Hematopoietic multipotent progenitor cell treated with erythropoietin and hydrocortisone succinate and interleukin-3 and kit ligand, for 4 days (in vitro differentiated cells): ENCODE measurements at regions not wholly inside any gene's neighbourhood (a gene's known extent, or its start where the extent isn't known, plus 50 kb on each side); places are given as distances from the start of the nearest gene placed in this dataset.
A peak's percentile ranks its signal among the peaks of the same experiment; 100 is the strongest.

Source experiments
- DNase-seq: peaks from one replicate; pipeline ENCODE4 v3.0.0-alpha.2; 2015

DNA sequence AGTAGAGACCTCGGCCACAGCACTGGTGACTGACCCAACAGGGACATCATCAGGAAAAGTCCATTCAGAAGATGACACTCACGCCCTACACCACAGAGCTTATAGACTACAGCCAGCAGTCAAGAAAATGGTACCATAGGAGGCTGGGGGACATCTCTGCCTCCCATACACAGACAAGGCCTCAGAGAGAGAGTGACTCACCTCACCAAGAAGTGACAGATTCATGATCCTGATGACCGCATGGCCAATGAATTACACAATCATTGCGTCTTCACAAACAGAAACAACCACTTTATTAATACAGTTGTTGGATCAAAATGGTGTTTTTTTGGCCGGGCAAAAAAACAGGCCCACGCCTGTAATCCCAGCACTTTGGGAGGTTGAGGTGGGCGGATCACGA lies 260.8 kb upstream of the TSHZ3 start:
- no peak for DNase-seq

DNA sequence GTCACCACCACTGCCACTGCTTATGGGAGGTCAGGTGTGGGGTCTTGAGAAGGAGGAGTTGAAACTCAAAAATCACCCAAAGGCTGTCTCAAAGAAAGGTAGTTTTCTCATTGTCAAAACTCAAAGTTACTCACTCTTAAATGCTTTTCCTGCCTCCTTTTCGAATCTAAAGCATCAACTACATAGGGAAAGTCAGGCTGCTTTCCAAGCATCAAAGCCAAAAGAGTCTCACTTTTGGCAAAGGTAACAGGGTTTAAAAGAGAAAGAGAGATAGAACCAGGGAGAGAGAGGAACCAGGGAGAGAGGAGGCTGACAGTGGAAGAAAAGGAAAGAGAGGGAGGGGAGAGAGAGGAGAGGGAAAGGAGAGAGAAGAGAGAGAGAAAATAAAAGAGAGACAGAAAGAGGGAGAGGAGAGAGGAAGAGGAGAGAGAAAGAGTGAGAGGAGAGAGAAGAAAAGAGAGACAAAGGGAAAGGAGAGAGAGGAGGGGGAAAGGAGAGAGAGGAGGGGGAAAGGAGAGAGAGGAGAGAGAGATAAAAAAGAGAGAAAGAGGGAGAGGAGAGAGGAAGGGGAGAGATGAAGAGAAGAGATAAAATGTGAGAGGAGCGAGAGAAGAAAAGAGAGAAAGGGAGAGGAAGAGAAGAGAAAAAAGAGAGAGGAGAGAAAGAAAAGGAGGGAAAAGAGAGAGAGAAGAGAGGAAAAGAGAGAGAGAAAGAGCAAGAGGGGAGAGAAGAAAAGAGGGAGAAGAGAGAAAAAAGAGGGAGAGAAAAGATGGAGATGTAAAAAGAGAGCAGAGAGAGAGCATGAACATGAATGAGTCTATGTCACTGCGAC lies 262.0 kb upstream of the TSHZ3 start:
- no peak for DNase-seq

DNA sequence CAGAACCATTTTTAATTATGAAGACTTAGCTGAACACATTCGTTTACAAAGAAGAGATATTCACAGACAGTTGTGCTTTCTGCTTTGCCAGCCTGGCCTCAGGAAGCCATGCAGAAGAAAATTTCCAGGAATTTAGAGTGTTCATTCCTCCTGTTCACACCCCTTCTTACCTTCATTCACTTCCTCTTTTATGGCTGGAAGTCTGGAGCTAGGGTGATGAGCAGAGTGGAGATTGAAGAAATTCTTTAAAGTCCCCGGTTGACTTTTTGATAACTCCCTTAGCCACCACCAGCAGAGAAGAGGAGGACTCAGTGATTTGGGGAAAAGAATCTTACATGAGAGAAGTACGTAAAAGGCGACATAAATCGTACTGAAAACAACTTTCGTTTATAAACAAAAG lies 263.6 kb upstream of the TSHZ3 start:
- DNase-seq = no peak

DNA sequence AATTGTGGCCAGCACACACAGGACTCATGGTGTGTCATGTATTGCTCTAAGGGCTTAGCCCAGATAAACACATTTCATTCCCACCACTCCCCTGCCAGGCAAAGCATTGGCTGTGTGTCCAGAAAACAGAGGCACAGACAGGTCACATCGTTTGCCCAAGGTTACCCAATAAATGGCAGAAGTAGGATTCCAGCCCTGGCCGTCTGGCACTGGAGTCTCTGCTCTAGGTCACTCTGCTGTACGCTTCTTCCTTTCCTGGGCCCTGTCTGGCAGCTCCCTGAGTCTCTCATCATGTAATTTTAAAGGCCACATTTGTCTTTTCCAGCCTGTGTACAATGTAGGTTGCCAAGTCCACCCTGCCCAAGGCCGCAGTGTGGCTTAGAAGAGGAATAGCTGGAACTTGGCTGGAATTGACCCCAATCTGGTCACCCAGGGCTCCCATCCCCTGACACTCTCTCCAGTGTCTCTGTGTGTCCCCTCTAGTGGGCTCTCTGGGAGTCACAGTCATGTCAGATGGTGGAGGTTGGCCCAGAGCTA lies 264.5 kb upstream of the TSHZ3 start:
- DNase-seq = no peak

DNA sequence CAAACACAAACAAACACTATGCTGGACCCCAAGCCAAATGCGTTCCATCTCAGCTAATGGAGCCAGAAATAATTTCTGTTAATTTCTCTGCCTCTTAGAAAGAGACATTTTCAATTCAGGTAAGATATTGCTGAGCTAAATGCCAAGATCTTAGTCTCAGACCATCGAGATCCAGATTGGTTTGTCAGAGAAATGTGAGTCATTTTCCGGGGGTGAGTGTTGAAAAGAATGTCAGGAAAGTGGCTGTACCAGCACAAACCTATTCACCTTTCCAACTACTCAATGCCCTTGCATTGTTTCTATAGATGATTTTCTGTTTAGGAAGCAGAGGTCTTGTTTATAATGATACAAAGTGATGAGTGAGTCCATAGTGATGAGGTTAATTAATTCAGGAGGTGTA lies 266.8 kb upstream of the TSHZ3 start:
- no peak for DNase-seq

DNA sequence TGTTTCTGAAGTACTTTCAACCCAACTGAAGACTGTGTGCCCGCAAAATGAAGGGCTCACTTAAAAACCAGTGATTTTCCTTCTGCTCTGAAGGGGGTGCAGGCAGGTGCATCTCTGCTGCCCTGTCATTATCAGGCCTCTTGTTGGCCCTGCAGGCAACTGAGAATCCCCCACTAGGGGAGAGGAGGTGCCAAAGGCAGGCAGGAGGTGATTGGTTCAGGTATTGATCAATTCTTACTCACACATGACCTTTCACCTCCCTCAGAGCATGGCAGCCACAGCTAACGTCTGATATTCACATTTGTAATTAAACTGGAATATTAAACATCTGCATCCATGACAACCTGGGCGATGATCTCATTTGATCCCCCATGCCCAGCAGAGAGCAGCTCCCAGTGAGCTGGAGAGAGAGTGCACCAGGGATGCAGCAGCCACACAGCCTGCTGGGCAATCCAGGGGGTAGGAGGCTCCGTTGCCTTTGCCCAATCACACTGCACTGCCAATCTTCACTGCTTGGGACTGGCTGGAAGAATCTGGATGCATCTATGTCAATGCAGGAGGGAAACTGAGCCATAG lies 267.9 kb upstream of the TSHZ3 start:
- DNase-seq = no peak

DNA sequence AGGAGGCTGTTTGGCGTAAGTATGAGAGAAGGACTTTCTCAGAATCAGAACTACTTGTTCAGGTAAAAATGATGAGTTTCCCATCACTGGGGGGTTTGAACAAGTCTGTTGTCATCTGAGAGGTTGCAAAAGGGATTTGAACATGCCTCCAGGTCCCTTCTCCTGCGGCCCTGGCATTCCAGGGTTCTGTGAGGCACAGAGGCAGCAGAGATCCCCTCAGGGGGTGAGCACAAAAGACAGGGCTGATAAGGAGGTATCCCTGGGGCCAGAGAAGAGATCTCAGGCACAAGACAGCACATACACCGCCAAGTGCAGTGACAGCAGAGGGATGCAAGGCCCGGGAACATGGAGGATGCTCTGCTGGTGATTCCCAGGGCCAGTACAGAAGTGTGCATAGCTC lies 275.8 kb upstream of the TSHZ3 start:
- no peak for DNase-seq

DNA sequence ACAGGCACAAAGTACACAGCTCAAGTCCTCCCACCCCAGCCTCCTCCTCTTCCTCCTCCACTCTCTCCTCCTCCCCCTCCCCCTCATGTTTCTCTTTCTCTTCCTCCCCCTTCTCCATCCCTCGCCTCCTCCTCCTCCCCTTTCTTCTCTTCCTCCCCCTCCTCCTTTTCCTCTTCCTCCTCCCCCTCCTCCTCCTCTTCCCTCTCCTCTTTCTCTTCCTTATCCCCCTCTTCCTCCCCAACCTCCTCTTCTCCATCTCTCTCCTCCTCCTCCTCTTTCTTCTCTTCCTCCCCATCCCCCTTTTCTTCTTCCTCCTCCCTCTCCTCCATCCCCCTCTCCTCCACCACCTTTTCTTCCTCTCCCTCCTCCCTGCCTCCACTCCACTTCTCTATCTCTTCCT lies 276.3 kb upstream of the TSHZ3 start:
- DNase-seq = no peak

DNA sequence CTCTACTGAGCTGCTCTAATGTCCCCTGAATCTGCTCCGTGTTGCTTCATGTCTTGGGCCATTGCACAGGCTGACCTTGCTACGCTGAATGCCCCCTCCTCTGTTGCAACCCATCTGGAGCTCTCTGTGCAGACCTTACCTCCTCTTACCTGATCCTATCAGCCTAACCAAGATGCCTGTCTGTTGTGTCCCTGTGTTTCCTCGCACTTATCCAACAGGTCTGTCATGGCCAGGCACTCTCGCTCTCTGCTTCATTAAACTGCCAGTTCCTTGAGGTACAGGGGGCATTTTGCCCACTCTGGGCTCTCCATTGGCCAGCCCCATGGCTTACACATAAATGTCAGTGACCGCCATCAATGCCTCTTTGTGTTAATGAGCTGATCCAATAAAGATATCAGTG lies 277.7 kb upstream of the TSHZ3 start:
- DNase-seq = no peak

DNA sequence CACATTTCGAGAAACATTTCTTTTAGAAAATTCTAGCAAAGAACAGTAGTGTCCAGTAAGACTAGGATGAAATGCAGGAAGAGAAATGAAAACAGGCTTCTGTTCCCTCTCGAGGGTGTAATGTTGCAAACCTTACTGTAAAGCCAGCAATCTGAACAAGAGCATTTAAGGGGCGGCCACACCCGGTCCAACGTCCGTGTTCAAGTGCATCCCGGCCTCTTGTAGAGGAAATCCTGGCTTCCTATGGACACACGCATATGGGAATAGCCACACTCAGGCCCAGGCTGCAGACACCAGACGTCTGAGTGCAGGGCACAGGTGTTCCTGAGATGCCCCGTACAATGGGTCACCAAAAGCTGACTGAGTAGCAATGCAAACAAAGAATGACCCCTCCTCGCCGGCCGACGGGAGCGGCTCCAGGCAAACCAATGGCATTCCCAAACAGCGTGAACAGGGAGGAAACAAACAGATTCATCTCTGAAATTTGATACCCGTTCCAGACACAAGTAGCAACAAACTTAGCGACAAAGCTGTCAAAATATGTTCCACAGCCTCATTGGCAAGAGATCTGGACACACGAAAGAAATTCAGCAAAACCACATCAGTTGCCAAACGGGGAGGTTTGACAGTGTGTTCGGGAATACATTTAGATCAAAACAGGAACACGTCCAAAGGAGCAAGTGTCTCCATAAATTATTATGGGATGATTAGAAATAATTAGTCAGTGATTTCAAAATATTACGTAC lies 278.6 kb upstream of the TSHZ3 start:
- DNase-seq = no peak

DNA sequence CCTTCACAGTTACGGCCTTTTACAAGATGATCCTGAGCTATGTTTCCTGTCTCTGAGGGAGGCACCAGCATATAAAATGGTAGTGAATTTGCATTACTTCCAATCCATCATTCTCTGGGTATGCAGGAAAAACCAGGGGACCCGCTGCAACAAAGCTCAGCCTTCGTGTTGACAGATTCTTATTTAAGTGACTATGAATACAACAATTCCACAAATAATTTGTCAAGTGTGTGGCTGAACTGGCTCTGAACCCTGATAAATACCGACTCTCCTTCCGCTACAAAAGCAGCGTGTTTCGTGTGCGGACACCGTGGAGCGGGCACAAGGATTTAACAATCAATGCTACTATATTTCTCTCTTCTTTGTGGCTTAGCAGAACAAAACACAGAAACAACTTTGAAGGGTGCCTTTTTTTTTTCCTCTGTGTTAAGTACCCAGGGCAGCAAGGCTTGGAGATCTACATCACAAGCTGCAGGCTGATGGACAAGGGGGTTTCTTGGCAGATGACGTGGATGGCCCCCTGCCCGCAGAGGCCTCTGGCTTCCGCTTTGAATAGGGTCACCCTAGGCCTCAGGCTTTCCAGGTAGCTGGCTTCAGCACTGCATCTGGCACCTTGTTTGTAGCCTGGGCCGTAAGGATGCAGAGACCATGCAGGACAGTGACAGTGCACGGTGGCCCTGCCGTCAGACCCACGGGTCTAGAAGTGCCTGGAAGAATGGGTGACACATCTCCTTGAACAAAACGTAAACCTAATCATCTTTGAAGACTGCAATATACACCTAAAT lies 280.5 kb upstream of the TSHZ3 start:
- no peak for DNase-seq

DNA sequence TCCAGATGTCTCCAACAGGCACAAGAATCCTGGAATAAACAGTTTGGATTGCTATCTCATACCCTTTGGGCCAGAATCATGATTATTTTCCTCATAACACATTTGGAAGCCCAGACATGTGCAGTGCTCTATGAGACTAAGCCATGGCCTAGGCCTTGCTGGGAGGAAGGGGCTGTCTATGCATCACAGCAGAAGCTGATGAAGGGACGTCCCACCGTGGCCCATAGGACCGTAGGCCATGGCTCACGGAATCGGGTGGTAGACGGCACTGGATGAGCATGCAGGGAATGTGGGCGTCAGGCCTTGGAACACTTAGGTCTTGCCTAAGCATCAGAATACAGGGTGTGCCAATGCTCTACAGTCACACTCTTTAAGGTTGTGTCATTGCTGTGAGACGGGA lies 283.8 kb upstream of the TSHZ3 start:
- DNase-seq = no peak

DNA sequence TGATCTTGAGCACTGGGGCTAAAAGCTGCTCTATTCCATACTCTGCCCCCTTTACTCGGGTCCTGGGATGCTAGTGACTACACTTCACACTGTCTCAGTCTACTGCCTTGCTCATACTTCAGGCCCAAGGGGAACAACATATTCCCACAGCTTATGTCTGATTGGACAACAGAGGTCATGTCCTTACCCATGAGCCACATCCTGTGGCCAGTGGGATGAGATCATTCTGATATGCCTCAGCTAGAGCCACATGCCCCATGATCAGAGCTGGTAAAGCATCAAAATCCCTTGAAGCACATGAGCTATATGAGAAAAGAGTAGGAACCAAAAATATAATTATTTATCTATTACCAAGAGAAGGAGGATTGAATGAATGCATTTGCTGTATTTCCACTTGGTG lies 290.1 kb upstream of the TSHZ3 start:
- no peak for DNase-seq

DNA sequence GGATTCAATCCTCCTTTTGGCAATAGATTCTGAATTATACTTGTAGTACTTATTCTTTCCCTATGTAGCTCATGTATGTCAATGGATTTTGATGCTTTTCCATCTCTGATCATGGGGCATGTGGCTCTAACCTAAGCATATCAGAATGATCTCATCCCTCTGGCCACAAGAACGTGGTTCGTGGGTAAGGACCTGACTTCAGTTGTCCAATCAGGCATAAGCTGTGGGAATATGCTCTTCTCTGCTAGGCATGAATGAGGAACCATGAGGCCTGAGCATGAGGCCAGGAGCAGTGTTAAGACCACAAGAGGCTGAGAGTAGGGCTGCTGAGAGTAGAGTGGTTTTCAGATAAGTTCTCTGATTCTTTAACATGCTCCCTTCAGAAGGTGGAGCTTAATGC lies 292.4 kb upstream of the TSHZ3 start:
- DNase-seq = peak; percentile 17

DNA sequence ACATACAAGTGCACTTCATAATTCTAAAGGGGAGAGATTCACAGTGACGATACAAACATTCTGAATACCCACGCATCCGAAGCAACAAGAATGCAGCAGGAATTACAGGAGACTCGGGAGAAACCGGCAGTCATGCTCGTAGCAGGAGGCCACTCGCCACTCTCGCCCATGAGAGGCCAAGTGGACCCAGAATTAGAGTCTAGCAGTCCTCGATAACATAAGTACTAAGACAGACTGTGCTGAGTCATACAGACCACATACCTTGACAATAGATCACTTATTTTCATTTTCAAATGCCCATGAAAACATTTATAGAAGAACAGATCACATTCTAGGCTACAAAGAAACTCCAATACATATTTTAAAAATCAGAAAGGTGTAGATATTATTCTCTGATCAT lies 299.1 kb upstream of the TSHZ3 start:
- DNase-seq = no peak

DNA sequence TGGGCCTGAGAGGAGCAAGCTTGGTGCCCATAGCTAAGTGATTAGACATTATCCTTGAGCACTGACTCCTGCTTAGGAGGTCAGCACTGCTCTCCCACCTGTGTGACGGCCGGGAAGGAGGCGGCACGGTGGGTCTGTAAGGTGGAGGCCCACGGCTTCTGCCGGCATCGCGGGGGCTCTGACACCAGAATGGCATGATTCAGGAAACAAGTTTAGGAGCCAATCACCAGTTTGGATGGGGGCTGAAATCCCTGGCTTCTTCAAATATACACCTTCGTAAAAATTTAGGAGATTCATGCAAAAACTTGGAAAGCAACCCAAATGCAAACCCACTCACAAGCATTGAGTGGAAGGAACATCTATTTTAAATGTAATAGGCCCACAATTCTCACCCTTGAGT lies 307.3 kb upstream of the TSHZ3 start:
- DNase-seq = no peak

DNA sequence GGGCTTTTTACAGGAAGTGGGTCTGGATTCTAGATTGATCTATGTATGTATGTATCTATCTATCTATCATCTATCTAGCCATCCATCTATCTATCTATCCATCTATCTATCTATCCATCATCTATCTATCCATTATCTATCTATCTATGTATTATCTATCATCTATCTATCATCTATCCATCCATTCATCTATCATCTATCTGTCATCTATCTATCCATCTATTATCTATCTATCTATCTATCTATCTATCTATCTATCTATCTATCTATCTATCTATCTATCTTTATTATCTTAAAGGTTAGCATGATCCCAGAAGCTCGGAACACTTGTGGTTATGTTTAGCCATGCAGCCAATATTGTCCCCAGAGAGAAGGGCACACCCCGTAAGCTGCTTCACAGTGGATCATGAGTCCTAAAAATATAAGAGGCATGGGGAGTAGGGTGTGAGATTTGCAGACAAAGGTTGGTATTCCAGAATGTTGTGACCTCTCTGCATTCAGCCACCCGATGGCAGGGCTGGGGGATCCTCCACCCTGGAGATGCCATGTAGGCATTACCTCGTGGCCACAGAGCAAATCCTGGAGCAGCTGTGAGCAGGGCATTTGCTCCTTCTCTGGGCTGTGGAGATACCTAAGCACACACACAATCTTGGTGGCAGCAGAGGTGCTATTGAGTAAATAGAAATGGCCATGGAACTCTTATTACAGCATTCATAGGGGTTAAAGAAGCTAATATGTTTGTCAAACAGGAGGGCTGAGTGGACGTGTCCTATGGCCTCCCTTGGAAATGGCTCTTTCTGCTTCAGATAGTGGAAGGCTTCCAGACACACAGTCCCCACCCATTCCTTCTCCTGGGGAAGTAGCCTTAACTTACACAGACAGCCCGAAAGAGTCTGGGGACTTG lies 310.0 kb upstream of the TSHZ3 start:
- no peak for DNase-seq

DNA sequence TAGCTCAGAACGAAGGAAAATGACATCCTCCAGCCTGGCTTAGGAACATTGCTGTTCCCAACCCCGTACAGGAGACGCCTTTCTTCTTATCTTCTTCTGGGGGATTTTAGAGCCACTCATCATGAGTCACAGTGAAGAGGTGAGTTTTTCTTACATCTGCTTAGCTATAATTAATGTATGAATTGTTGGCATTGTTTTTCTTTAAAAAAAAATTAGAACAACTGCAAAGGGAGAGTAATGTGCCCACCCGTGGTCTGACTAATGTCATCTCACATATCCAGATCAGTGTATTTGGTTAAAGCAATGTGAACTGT lies 310.6 kb upstream of the TSHZ3 start:
- DNase-seq = no peak

DNA sequence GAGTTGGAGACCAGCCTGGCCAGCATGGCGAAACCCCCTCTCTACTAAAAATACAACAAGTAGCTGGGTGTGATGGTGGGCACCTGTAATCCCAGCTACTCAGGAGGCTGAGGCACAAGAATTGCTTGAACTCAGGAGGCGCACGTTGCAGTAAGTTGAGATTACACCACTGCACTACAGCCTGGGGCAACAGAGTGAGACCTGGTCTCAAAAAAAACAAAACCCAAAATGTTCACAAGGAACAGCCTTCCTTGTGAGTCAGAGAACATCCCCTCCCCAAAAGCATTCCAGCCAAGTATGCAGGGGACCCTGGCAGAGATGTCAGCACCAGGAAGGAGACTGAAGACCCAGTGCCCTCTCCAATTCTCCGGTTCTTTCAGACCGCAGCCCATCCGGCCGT lies 314.9 kb upstream of the TSHZ3 start:
- no peak for DNase-seq

DNA sequence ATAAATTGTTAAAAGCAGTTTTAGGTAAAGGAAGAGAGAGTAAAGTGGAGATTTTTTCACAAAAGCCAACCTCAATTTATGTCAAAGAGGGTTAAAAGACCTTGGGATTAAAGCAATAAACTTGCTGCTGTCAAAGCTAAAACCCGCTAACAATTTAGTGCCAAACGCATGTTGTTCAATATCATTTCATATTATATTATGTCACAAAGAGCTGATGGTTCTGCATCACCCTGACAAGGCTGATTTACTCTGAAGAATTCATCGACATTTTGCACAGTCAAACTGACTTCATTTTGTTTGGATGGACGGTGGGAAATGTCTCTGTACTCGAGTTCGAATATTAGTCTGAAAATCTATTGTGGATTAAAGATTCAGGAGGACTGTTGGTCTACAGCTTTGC lies 315.8 kb upstream of the TSHZ3 start:
- no peak for DNase-seq

DNA sequence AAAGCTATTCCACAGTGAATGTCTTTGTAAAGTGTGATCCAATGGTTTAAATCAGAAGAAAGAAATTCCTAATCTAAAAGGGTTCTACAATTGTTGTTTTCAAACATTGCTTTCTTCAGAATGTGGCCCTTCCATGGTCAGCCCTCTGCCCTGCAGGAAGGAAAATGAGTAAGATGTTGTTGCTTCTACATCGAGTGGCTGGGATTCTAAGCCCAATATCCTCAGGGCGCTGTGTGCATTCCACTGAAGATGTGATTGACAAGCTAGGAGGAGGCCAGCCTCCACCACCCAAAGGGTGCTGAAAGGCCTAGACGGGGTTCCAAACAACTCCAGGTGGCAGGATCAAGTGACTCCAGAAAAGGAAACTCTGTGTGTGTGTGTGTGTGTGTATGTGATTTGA lies 316.9 kb upstream of the TSHZ3 start:
- DNase-seq = no peak

DNA sequence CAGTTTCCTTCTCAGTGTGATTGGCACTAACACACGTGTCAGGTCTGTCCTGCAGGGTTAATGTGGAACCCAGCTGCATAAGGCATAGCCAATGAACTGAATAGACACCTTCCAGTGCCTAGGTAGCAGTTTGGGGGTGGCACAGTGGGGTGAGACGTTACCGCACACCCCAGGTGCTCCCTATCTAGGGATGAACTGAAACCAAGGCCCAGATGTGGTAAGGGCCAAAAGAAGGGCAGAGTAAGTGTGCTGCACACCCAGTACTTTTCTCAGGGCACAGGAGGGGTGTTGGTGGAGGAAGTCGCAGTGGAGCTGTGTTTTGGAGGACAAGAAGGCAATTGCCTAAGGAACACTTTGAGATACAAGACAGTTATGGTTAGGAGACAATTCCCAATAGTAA lies 317.9 kb upstream of the TSHZ3 start:
- DNase-seq = no peak
